Gastroesophageal sphincter (tissue), 4 donors: ENCODE measurements at regions not wholly inside any gene's neighbourhood (a gene's known extent, or its start where the extent isn't known, plus 50 kb on each side); places are given as distances from the start of the nearest gene placed in this dataset.

ENCODE experiments used
- ATAC-seq: fragments of 150-250 bp; one replicate; pipeline ENCODE4 v1.9.1; 2016; ENCODE audit warnings: mild to moderate bottlenecking, moderate library complexity
- H3K27ac ChIP-seq, 4 donors: fragments of 200-600 bp; sonication (generic) in 3 of 4; 1 replicate in 3 of 4; 2 replicates in 1 of 4; pipeline ENCODE4 v1.5.1; 2016 to 2019
- H3K27me3 ChIP-seq: fragments of 200-600 bp; sonication (generic); one replicate; pipeline ENCODE4 v1.5.1; 2019
- H3K36me3 ChIP-seq, 2 donors: fragments of 200-600 bp; sonication (generic); one replicate each; pipeline ENCODE4 v1.5.1; 2019; ENCODE audit warnings: control low read depth in 1 of 2
- H3K4me1 ChIP-seq, 3 donors: fragments of 200-600 bp; sonication (generic); 1 replicate in 2 of 3; 2 replicates in 1 of 3; pipeline ENCODE4 v1.5.1; 2016 to 2019; ENCODE audit warnings: control low read depth in 2 of 3
- H3K4me3 ChIP-seq, 2 donors: fragments of 200-600 bp; sonication (generic); one replicate each; pipeline ENCODE4 v1.5.1; 2019; ENCODE audit warnings: mild to moderate bottlenecking in 1 of 2, moderate library complexity in 1 of 2
- H3K9me3 ChIP-seq, 3 donors: fragments of 200-600 bp; sonication (generic); one replicate each; pipeline ENCODE4 v1.5.1; 2017 to 2019; ENCODE audit warnings: control low read depth in 2 of 3
- CTCF ChIP-seq, 4 experiments: fragments of 200-600 bp in 2 of 4; fragments of 450-650 bp in 2 of 4; sonication (generic) in 1 of 4; IDR thresholded peaks; one replicate each; pipeline ENCODE4 v1.5.1; 2017 to 2019; ENCODE audit warnings: antibody characterized with exemption in 4 of 4, mild to moderate bottlenecking in 2 of 4, moderate library complexity in 2 of 4
- EP300 ChIP-seq: sonication (generic); formaldehyde crosslinking; IDR thresholded peaks from one replicate; pipeline ENCODE4 v1.6.1; 2017; ENCODE audit warnings: antibody characterized with exemption, mild to moderate bottlenecking
- POLR2A ChIP-seq, 2 donors: fragments of 450-650 bp; IDR thresholded peaks; one replicate each; pipeline ENCODE4 v1.6.1; 2017; ENCODE audit warnings: antibody characterized with exemption in 2 of 2, mild to moderate bottlenecking in 2 of 2, moderate library complexity in 1 of 2
- POLR2AphosphoS5 ChIP-seq: sonication (generic); formaldehyde crosslinking; IDR thresholded peaks from one replicate; pipeline ENCODE4 v1.6.1; 2017; ENCODE audit warnings: antibody characterized with exemption
- WGBS, 2 donors: methylation state at CpG; one replicate each; pipeline ENCODE4 v1.1.5; 2018; ENCODE audit warnings: low coverage in 1 of 2; 5-methylcytosine and 5-hydroxymethylcytosine counted together

- Histone ChIP-seq H3K27ac (no peak overlapping the region), H3K27me3 (no peaks in the 10 kb centered on the region), H3K4me1 (no peaks in the 10 kb centered on the region), H3K4me3 (no peak overlapping the region), H3K36me3 (no peaks in the 10 kb centered on the region), H3K9me3 (no peaks in the 10 kb centered on the region)
- TF ChIP-seq EP300 (no peak), CTCF (IDR thresholded peaks at IDR 0.05) (no peak), POLR2A (IDR thresholded peaks at IDR 0.05) (no peak), POLR2AphosphoS5 (no peak)
- ATAC-seq, result no peak
- WGBS, 2 donors, result 62 to 71% methylated on average over 3 to 6 of the region's 6 CpGs
Observed at GRCh38 chr5:23089286-23089685, 236.1 kb upstream of the CDH12 start.

- no peaks in the 10 kb centered on the region for H3K36me3 ChIP-seq
- no peak overlapping the region for H3K4me3 ChIP-seq
- H3K4me1 ChIP-seq, result no peaks in the 10 kb centered on the region
- H3K27me3 ChIP-seq, result no peaks in the 10 kb centered on the region
- no peak overlapping the region for H3K27ac ChIP-seq
- WGBS, 2 donors, result 39 to 79% methylated on average over 3 of the region's 3 CpGs
- ATAC-seq, result no peak
- TF ChIP-seq POLR2A (IDR thresholded peaks at IDR 0.05), result no peak
- TF ChIP-seq POLR2AphosphoS5, result no peak
- TF ChIP-seq CTCF (IDR thresholded peaks at IDR 0.05), result no peak
- no peak for TF ChIP-seq EP300
- no peaks in the 10 kb centered on the region for H3K9me3 ChIP-seq
Observed at GRCh38 chr5:23084815-23085214, 231.7 kb upstream of the CDH12 start.

- no peaks in the 10 kb centered on the region for H3K4me1 ChIP-seq
- H3K36me3 ChIP-seq, result no peaks in the 10 kb centered on the region
- H3K27ac ChIP-seq, result no peak overlapping the region
- H3K9me3 ChIP-seq, result no peaks in the 10 kb centered on the region
- ATAC-seq, result no peak
- TF ChIP-seq CTCF (IDR thresholded peaks at IDR 0.05), result no peak
- H3K4me3 ChIP-seq, result no peak overlapping the region
- 58 to 75% methylated on average over 2 of the region's 2 CpGs for WGBS, 2 donors
- no peaks in the 10 kb centered on the region for H3K27me3 ChIP-seq
Observed at GRCh38 chr5:23072179-23072578, 219.0 kb upstream of the CDH12 start.

GRCh38 chr5:23071682-23072081, 218.5 kb upstream of the CDH12 start:
- no peak for ATAC-seq
- Histone ChIP-seq H3K4me1 (no peaks in the 10 kb centered on the region), H3K27ac (no peak overlapping the region), H3K27me3 (no peaks in the 10 kb centered on the region), H3K9me3 (no peaks in the 10 kb centered on the region), H3K4me3 (no peak overlapping the region), H3K36me3 (no peaks in the 10 kb centered on the region)
- 51 to 83% methylated on average over 3 of the region's 3 CpGs for WGBS, 2 donors
- no peak for TF ChIP-seq EP300
- no peak for TF ChIP-seq CTCF (IDR thresholded peaks at IDR 0.05)
- no peak for TF ChIP-seq POLR2A (IDR thresholded peaks at IDR 0.05)
- TF ChIP-seq POLR2AphosphoS5, result no peak

GRCh38 chr5:23064710-23065109, 211.6 kb upstream of the CDH12 start:
- no peak for ATAC-seq
- Histone ChIP-seq H3K9me3 (no peaks in the 10 kb centered on the region), H3K36me3 (no peaks in the 10 kb centered on the region), H3K27ac (no peak overlapping the region), H3K4me1 (no peaks in the 10 kb centered on the region), H3K27me3 (no peaks in the 10 kb centered on the region), H3K4me3 (no peak overlapping the region)
- WGBS, 2 donors, result 76 to 100% methylated on average over 2 to 3 of the region's 3 CpGs
- TF ChIP-seq CTCF (IDR thresholded peaks at IDR 0.05) (no peak), POLR2A (IDR thresholded peaks at IDR 0.05) (no peak), POLR2AphosphoS5 (no peak), EP300 (no peak)
